ENCODE measurements at regions not wholly inside any gene's neighbourhood (a gene's known extent, or its start where the extent isn't known, plus 50 kb on each side); places are given as distances from the start of the nearest gene placed in this dataset.

- peaks cover 5% of the 10 kb centered on the region; the same call in 1 of the 2 replicates for H3K4me1 ChIP-seq (ENCODE audit: low read length)
- H3K79me2 ChIP-seq (ENCODE audit: low read length) = no peaks in the 10 kb centered on the region
- no peaks in the 10 kb centered on the region for H3K9me3 ChIP-seq (ENCODE audit: low read length)
- H3K9me2 ChIP-seq (replicated peaks; ENCODE audit: insufficient read depth, low read length) = no peaks in the 10 kb centered on the region
- no peak overlapping the region for H3K9ac ChIP-seq (ENCODE audit: low read length)
- no peaks in the 10 kb centered on the region for H3K27me3 ChIP-seq (ENCODE audit: low read length)
- H4K20me1 ChIP-seq (ENCODE audit: insufficient read depth, low read depth, low read length) = no peaks in the 10 kb centered on the region
- H3K4me2 ChIP-seq (ENCODE audit: low read depth, low read length, poor library complexity, severe bottlenecking) = no peak overlapping the region
- DNase-seq = no peak
- H3K36me3 ChIP-seq (ENCODE audit: insufficient read depth, low read length) = no peaks in the 10 kb centered on the region
- H3K4me3 ChIP-seq (ENCODE audit: low read length) = no peak overlapping the region
- no peak overlapping the region for H2AFZ ChIP-seq (ENCODE audit: low read length)
- no peak overlapping the region for H3K27ac ChIP-seq (ENCODE audit: low read length)
Observed at GRCh38 chr2:129901754-129902415, 77.6 kb upstream of the RAB6C start.

GRCh38 chr2:129902731-129903585 lies 76.5 kb upstream of the RAB6C start:
- Histone ChIP-seq H2AFZ (ENCODE audit: low read length) (no peak overlapping the region), H3K79me2 (ENCODE audit: low read length) (no peaks in the 10 kb centered on the region), H3K4me2 (ENCODE audit: low read depth, low read length, poor library complexity, severe bottlenecking) (no peak overlapping the region), H3K4me3 (ENCODE audit: low read length) (no peak overlapping the region), H3K27me3 (ENCODE audit: low read length) (no peaks in the 10 kb centered on the region), H3K9me3 (ENCODE audit: low read length) (no peaks in the 10 kb centered on the region), H3K27ac (ENCODE audit: low read length) (no peak overlapping the region), H3K4me1 (ENCODE audit: low read length) (peaks cover 5% of the 10 kb centered on the region; the same call in 1 of the 2 replicates), H4K20me1 (ENCODE audit: insufficient read depth, low read depth, low read length) (no peaks in the 10 kb centered on the region), H3K9ac (ENCODE audit: low read length) (no peak overlapping the region), H3K36me3 (ENCODE audit: insufficient read depth, low read length) (no peaks in the 10 kb centered on the region), H3K9me2 (replicated peaks; ENCODE audit: insufficient read depth, low read length) (no peaks in the 10 kb centered on the region)
- DNase-seq = no peak

GRCh38 chr2:129903586-129904425 lies 75.7 kb upstream of the RAB6C start:
- peak; percentile 59 for DNase-seq
- H4K20me1 ChIP-seq (ENCODE audit: insufficient read depth, low read depth, low read length) = no peaks in the 10 kb centered on the region

GRCh38 chr2:129904532-129905446 lies 74.7 kb upstream of the RAB6C start:
- Histone ChIP-seq H3K4me2 (ENCODE audit: low read depth, low read length, poor library complexity, severe bottlenecking) (no peak overlapping the region), H3K4me1 (ENCODE audit: low read length) (peaks cover 5% of the 10 kb centered on the region; the same call in 1 of the 2 replicates), H3K79me2 (ENCODE audit: low read length) (no peaks in the 10 kb centered on the region), H3K36me3 (ENCODE audit: insufficient read depth, low read length) (no peaks in the 10 kb centered on the region), H3K27me3 (ENCODE audit: low read length) (no peaks in the 10 kb centered on the region), H3K27ac (ENCODE audit: low read length) (no peak overlapping the region), H2AFZ (ENCODE audit: low read length) (no peak overlapping the region), H4K20me1 (ENCODE audit: insufficient read depth, low read depth, low read length) (no peaks in the 10 kb centered on the region), H3K9me3 (ENCODE audit: low read length) (no peaks in the 10 kb centered on the region), H3K9ac (ENCODE audit: low read length) (no peak overlapping the region), H3K9me2 (replicated peaks; ENCODE audit: insufficient read depth, low read length) (no peaks in the 10 kb centered on the region), H3K4me3 (ENCODE audit: low read length) (no peak overlapping the region)
- DNase-seq = no peak

More at GRCh38 chr2:129903586-129904425, 75.7 kb upstream of the RAB6C start:
- Histone ChIP-seq H3K27me3 (ENCODE audit: low read length) (no peaks in the 10 kb centered on the region), H3K9me2 (replicated peaks; ENCODE audit: insufficient read depth, low read length) (no peaks in the 10 kb centered on the region), H3K27ac (ENCODE audit: low read length) (no peak overlapping the region), H3K9me3 (ENCODE audit: low read length) (no peaks in the 10 kb centered on the region), H3K79me2 (ENCODE audit: low read length) (no peaks in the 10 kb centered on the region), H2AFZ (ENCODE audit: low read length) (no peak overlapping the region), H3K4me1 (ENCODE audit: low read length) (peaks cover 5% of the 10 kb centered on the region; the same call in 1 of the 2 replicates), H3K4me2 (ENCODE audit: low read depth, low read length, poor library complexity, severe bottlenecking) (no peak overlapping the region), H3K36me3 (ENCODE audit: insufficient read depth, low read length) (no peaks in the 10 kb centered on the region), H3K4me3 (ENCODE audit: low read length) (no peak overlapping the region), H3K9ac (ENCODE audit: low read length) (no peak overlapping the region)

GRCh38 chr2:129905664-129906081 lies 73.8 kb upstream of the RAB6C start:
- Histone ChIP-seq H3K4me2 (ENCODE audit: low read depth, low read length, poor library complexity, severe bottlenecking) (no peak overlapping the region), H3K79me2 (ENCODE audit: low read length) (no peaks in the 10 kb centered on the region), H3K9me3 (ENCODE audit: low read length) (no peaks in the 10 kb centered on the region), H3K27ac (ENCODE audit: low read length) (no peak overlapping the region), H3K4me1 (ENCODE audit: low read length) (peaks cover 5% of the 10 kb centered on the region; the same call in 1 of the 2 replicates), H4K20me1 (ENCODE audit: insufficient read depth, low read depth, low read length) (no peaks in the 10 kb centered on the region), H2AFZ (ENCODE audit: low read length) (no peak overlapping the region), H3K9ac (ENCODE audit: low read length) (no peak overlapping the region), H3K4me3 (ENCODE audit: low read length) (no peak overlapping the region), H3K9me2 (replicated peaks; ENCODE audit: insufficient read depth, low read length) (no peaks in the 10 kb centered on the region), H3K36me3 (ENCODE audit: insufficient read depth, low read length) (no peaks in the 10 kb centered on the region), H3K27me3 (ENCODE audit: low read length) (no peaks in the 10 kb centered on the region)
- DNase-seq = no peak

- no peak overlapping the region for H3K27ac ChIP-seq (ENCODE audit: low read length)
- no peak overlapping the region for H3K4me3 ChIP-seq (ENCODE audit: low read length)
- H3K9ac ChIP-seq (ENCODE audit: low read length) = no peak overlapping the region
- H2AFZ ChIP-seq (ENCODE audit: low read length) = no peak overlapping the region
- H4K20me1 ChIP-seq (ENCODE audit: insufficient read depth, low read depth, low read length) = no peaks in the 10 kb centered on the region
- no peak overlapping the region for H3K4me2 ChIP-seq (ENCODE audit: low read depth, low read length, poor library complexity, severe bottlenecking)
- H3K36me3 ChIP-seq (ENCODE audit: insufficient read depth, low read length) = no peaks in the 10 kb centered on the region
- no peaks in the 10 kb centered on the region for H3K79me2 ChIP-seq (ENCODE audit: low read length)
- H3K9me2 ChIP-seq (replicated peaks; ENCODE audit: insufficient read depth, low read length) = no peaks in the 10 kb centered on the region
- no peaks in the 10 kb centered on the region for H3K27me3 ChIP-seq (ENCODE audit: low read length)
- no peaks in the 10 kb centered on the region for H3K9me3 ChIP-seq (ENCODE audit: low read length)
- peaks cover 5% of the 10 kb centered on the region; the same call in 1 of the 2 replicates for H3K4me1 ChIP-seq (ENCODE audit: low read length)
- DNase-seq = no peak
Observed at GRCh38 chr2:129906139-129906860, 73.2 kb upstream of the RAB6C start.

GRCh38 chr2:129906861-129907235 lies 72.6 kb upstream of the RAB6C start:
- no peaks in the 10 kb centered on the region for H3K27me3 ChIP-seq (ENCODE audit: low read length)
- no peaks in the 10 kb centered on the region for H3K9me3 ChIP-seq (ENCODE audit: low read length)
- H3K4me1 ChIP-seq (ENCODE audit: low read length) = peaks cover 5% of the 10 kb centered on the region; the same call in 1 of the 2 replicates
- H3K79me2 ChIP-seq (ENCODE audit: low read length) = no peaks in the 10 kb centered on the region
- H3K4me3 ChIP-seq (ENCODE audit: low read length) = no peak overlapping the region
- no peak overlapping the region for H3K9ac ChIP-seq (ENCODE audit: low read length)
- H4K20me1 ChIP-seq (ENCODE audit: insufficient read depth, low read depth, low read length) = no peaks in the 10 kb centered on the region
- no peak overlapping the region for H3K27ac ChIP-seq (ENCODE audit: low read length)
- H2AFZ ChIP-seq (ENCODE audit: low read length) = no peak overlapping the region
- no peak overlapping the region for H3K4me2 ChIP-seq (ENCODE audit: low read depth, low read length, poor library complexity, severe bottlenecking)
- DNase-seq = no peak
- no peaks in the 10 kb centered on the region for H3K9me2 ChIP-seq (replicated peaks; ENCODE audit: insufficient read depth, low read length)
- H3K36me3 ChIP-seq (ENCODE audit: insufficient read depth, low read length) = no peaks in the 10 kb centered on the region
